ENCODE measurements at regions not wholly inside any gene's neighbourhood (a gene's known extent, or its start where the extent isn't known, plus 50 kb on each side); places are given as distances from the start of the nearest gene placed in this dataset.

- no peak for DNase-seq
Observed at GRCh38 chr14:61953602-61954001, 191.4 kb downstream of the SNAPC1 start.

GRCh38 chr14:61954306-61954705 is 192.1 kb downstream of the SNAPC1 start:
- no peak for DNase-seq

GRCh38 chr14:61956517-61956916 is 194.3 kb downstream of the SNAPC1 start:
- no peak for DNase-seq

- no peak for DNase-seq
Observed at GRCh38 chr14:61959348-61959747, 197.1 kb downstream of the SNAPC1 start.

GRCh38 chr14:61961369-61961768 is 199.1 kb downstream of the SNAPC1 start:
- no peak for DNase-seq

GRCh38 chr14:61963926-61964325 is 201.7 kb downstream of the SNAPC1 start:
- no peak for DNase-seq

GRCh38 chr14:61965030-61965745 is 203.0 kb downstream of the SNAPC1 start:
- no peak for DNase-seq

GRCh38 chr14:61968207-61968606 is 206.0 kb downstream of the SNAPC1 start:
- no peak for DNase-seq

GRCh38 chr14:61972711-61973110 is 210.5 kb downstream of the SNAPC1 start:
- DNase-seq = no peak

GRCh38 chr14:61973981-61974380 is 211.8 kb downstream of the SNAPC1 start:
- no peak for DNase-seq

GRCh38 chr14:61977217-61977616 is 215.0 kb downstream of the SNAPC1 start:
- no peak for DNase-seq

GRCh38 chr14:61988240-61988639 is 226.0 kb downstream of the SNAPC1 start:
- no peak for DNase-seq

- DNase-seq = no peak
Observed at GRCh38 chr14:61992139-61992538, 229.9 kb downstream of the SNAPC1 start.

GRCh38 chr14:61992926-61993325 is 230.7 kb downstream of the SNAPC1 start:
- no peak for DNase-seq

GRCh38 chr14:61994589-61994988 is 232.4 kb downstream of the SNAPC1 start:
- no peak for DNase-seq

GRCh38 chr14:61996753-61997152 is 234.5 kb downstream of the SNAPC1 start:
- no peak for DNase-seq

GRCh38 chr14:61997161-61997560 is 234.9 kb downstream of the SNAPC1 start:
- no peak for DNase-seq

GRCh38 chr14:62001963-62002362 is 239.7 kb downstream of the SNAPC1 start:
- DNase-seq = no peak

GRCh38 chr14:62002642-62003041 is 240.4 kb downstream of the SNAPC1 start:
- DNase-seq = no peak

- no peak for DNase-seq
Observed at GRCh38 chr14:62003701-62004100, 241.5 kb downstream of the SNAPC1 start.

- DNase-seq = no peak
Observed at GRCh38 chr14:62006116-62006731, 244.0 kb downstream of the SNAPC1 start.

GRCh38 chr14:62015243-62015642 is 253.0 kb downstream of the SNAPC1 start:
- no peak for DNase-seq

- no peak for DNase-seq
Observed at GRCh38 chr14:62015945-62016344, 253.7 kb downstream of the SNAPC1 start.

GRCh38 chr14:62017651-62018230 is 255.5 kb downstream of the SNAPC1 start:
- DNase-seq = no peak
